LNCAP (cell line): ENCODE measurements at regions not wholly inside any gene's neighbourhood (a gene's known extent, or its start where the extent isn't known, plus 50 kb on each side); places are given as distances from the start of the nearest gene placed in this dataset.

Experiments used
- CTCF ChIP-seq: fragments of 450-650 bp; IDR thresholded peaks from 2 replicates; pipeline ENCODE4 v1.5.1; 2017; ENCODE audit warnings: mild to moderate bottlenecking

GRCh38 chr4:141922236-141922635 is 285.9 kb downstream of the IL15 start:
- TF ChIP-seq CTCF, result no peak

- TF ChIP-seq CTCF, result no peak
Measured at GRCh38 chr4:141926406-141926805, 290.0 kb downstream of the IL15 start.

GRCh38 chr4:141932490-141932889 is 296.1 kb downstream of the IL15 start:
- no peak for TF ChIP-seq CTCF

- no peak for TF ChIP-seq CTCF
Measured at GRCh38 chr4:141933978-141934377, 297.6 kb downstream of the IL15 start.

GRCh38 chr4:141955696-141956095 is 319.3 kb downstream of the IL15 start:
- TF ChIP-seq CTCF, result no peak

- no peak for TF ChIP-seq CTCF
Measured at GRCh38 chr4:141957416-141957815, 321.0 kb downstream of the IL15 start.

GRCh38 chr4:141962486-141962885 is 326.1 kb downstream of the IL15 start:
- TF ChIP-seq CTCF, result no peak

- no peak for TF ChIP-seq CTCF
Measured at GRCh38 chr4:141971869-141972268, 335.5 kb downstream of the IL15 start.
